GM06990 (cell line): ENCODE measurements at regions not wholly inside any gene's neighbourhood (a gene's known extent, or its start where the extent isn't known, plus 50 kb on each side); places are given as distances from the start of the nearest gene placed in this dataset.

Experiments used
- DNase-seq: peaks from one replicate; pipeline ENCODE4 v3.0.0-alpha.2; 2011; ENCODE audit not compliant: insufficient read length; ENCODE audit errors: extremely low read depth
- H3K27me3 ChIP-seq: replicated peaks from 2 replicates; pipeline ENCODE4 v1.6.0; 2011; ENCODE audit warnings: low read length; ENCODE audit not compliant: control insufficient read depth, insufficient read depth
- H3K36me3 ChIP-seq: 2 replicates; pipeline ENCODE4 v1.5.1; 2011; ENCODE audit warnings: low read length; ENCODE audit not compliant: control insufficient read depth, insufficient read depth
- H3K4me3 ChIP-seq: replicated peaks from 2 replicates; pipeline ENCODE4 v1.5.1; 2011; ENCODE audit warnings: low read depth, mild to moderate bottlenecking, control low read depth, low read length
- CTCF ChIP-seq: IDR thresholded peaks from 2 replicates; pipeline ENCODE4 v1.5.1; 2011; ENCODE audit warnings: low read length, control low read depth, mild to moderate bottlenecking, inconsistent platforms; ENCODE audit not compliant: insufficient read depth, poor library complexity, severe bottlenecking

DNA sequence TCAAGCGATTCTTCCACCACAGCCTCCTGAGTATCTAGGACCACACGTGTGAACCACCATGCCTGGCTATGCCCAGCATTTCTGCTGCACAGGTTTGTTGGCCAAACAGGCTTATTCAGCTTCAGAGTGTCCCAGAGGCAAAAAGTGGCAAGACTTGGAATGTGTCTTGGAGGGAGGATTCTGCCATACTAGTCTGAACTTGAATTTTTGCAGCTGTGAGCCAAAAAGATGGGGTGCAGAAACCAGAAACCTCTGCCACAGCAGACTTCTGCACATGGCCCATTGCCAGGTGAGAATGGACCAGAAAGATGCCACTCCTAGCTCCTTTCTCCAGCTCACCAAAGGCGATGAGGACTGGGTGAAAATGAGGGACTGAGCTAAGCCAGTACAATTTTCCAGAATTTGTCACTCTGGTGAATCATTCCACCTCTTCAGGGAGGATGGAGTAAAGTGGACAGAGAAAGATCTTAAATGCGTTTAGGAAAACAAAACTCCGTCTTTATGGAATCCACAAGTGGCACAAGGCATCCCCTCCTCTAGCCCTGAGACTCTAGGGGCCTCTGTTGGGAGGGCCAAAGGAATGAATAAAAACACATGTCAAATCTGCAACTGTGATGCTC, 369.1 kb upstream of the CLNK start:
- no peak overlapping the region for H3K4me3 ChIP-seq
- no peak for TF ChIP-seq CTCF
- no peaks in the 10 kb centered on the region for H3K36me3 ChIP-seq
- H3K27me3 ChIP-seq: no peaks in the 10 kb centered on the region
- no peak for DNase-seq

DNA sequence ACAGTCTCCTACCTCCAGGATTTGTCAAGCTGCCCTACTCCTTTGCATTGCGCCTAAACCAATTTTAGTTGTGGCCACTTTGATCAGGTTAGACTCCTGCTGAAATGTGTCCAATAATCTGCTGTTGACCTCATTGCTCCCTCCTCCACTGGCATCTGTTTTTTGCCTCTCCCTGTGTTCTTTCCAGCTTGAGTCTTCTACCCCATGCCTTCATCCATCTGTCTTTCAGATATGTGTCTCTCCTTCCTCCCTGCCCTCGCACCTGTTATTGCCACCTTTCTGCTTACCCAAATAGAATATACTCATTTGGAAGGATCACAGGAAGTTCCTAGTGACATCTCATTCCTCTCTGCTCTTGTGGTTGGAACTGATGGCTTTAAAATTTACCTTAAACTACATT, 366.6 kb upstream of the CLNK start:
- TF ChIP-seq CTCF: no peak
- Histone ChIP-seq H3K36me3 (no peaks in the 10 kb centered on the region), H3K27me3 (no peaks in the 10 kb centered on the region), H3K4me3 (no peak overlapping the region)
- no peak for DNase-seq

DNA sequence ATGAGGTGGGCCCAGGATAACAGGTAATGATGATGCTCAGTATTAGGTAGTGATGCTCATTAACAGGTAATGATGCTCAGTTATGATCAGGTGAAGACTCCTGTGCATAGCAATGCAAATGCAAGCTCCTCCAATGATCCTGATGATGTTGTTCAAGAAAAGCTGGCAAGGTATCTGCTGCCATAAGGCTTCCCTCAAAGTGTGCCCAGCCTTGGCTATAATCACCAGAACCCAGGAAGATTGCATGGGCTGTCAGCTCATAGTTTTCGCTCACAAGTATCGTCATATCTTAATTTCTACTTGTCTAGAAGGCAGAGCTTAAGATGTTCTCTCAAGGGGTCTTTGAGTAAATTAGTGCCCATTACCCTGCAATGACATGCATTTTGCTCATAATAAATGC, 366.2 kb upstream of the CLNK start:
- no peaks in the 10 kb centered on the region for H3K36me3 ChIP-seq
- DNase-seq: no peak
- no peaks in the 10 kb centered on the region for H3K27me3 ChIP-seq
- no peak overlapping the region for H3K4me3 ChIP-seq
- TF ChIP-seq CTCF: no peak

- H3K36me3 ChIP-seq: no peaks in the 10 kb centered on the region
- no peak for DNase-seq
- H3K4me3 ChIP-seq: no peak overlapping the region
- TF ChIP-seq CTCF: no peak
- H3K27me3 ChIP-seq: no peaks in the 10 kb centered on the region
These were observed 364.4 kb upstream of the CLNK start for GRCh38 chr4:11049001-11049400.

- H3K36me3 ChIP-seq: no peaks in the 10 kb centered on the region
- H3K27me3 ChIP-seq: no peaks in the 10 kb centered on the region
- H3K4me3 ChIP-seq: no peak overlapping the region
- DNase-seq: no peak
- no peak for TF ChIP-seq CTCF
These were observed 358.2 kb upstream of the CLNK start for GRCh38 chr4:11042760-11043159.

GRCh38 chr4:11039634-11040131, 355.1 kb upstream of the CLNK start:
- no peak overlapping the region for H3K4me3 ChIP-seq
- no peak for DNase-seq
- no peaks in the 10 kb centered on the region for H3K36me3 ChIP-seq
- no peaks in the 10 kb centered on the region for H3K27me3 ChIP-seq
- no peak for TF ChIP-seq CTCF
